Naive B cell (primary cell): ENCODE measurements at regions not wholly inside any gene's neighbourhood (a gene's known extent, or its start where the extent isn't known, plus 50 kb on each side); places are given as distances from the start of the nearest gene placed in this dataset.

Experiments
- ATAC-seq, 2 donors: fragments of 150-1000 bp; cut with Tn5 transposase; 2 replicates each; pipeline ENCODE4 v1.10.0; 2021; ENCODE audit warnings: low read depth in 2 of 2, mild to moderate bottlenecking in 2 of 2, moderate library complexity in 2 of 2
- DNase-seq: peaks from one replicate; pipeline ENCODE4 v3.0.0; 2022
- H3K27ac Mint-ChIP-seq, 6 donors: one replicate each; pipeline ENCODE4 v1.8.0; 2020 to 2022; ENCODE audit warnings: mild to moderate bottlenecking in 6 of 6, mixed read lengths in 6 of 6, moderate library complexity in 5 of 6, inconsistent platforms in 2 of 6
- H3K27me3 Mint-ChIP-seq, 3 donors: one replicate each; pipeline ENCODE4 v1.8.0; 2021 to 2022; ENCODE audit warnings: mixed read lengths in 3 of 3, mild to moderate bottlenecking in 1 of 3
- H3K36me3 Mint-ChIP-seq, 2 donors: one replicate each; pipeline ENCODE4 v1.8.0; 2020 to 2022; ENCODE audit warnings: mixed read lengths in 2 of 2, inconsistent platforms in 1 of 2, mild to moderate bottlenecking in 1 of 2
- H3K4me1 Mint-ChIP-seq, 3 donors: one replicate each; pipeline ENCODE4 v1.8.0; 2020 to 2022; ENCODE audit warnings: mixed read lengths in 3 of 3, inconsistent platforms in 1 of 3, mild to moderate bottlenecking in 1 of 3, moderate library complexity in 1 of 3
- H3K4me3 Mint-ChIP-seq, 8 donors: one replicate each; pipeline ENCODE4 v1.8.0; 2020 to 2022; ENCODE audit warnings: mild to moderate bottlenecking in 8 of 8, mixed read lengths in 8 of 8, moderate library complexity in 8 of 8, inconsistent platforms in 2 of 8
- H3K9me3 Mint-ChIP-seq, 7 donors: one replicate each; pipeline ENCODE4 v1.8.0; 2020 to 2022; ENCODE audit warnings: mixed read lengths in 7 of 7, mild to moderate bottlenecking in 5 of 7, inconsistent platforms in 2 of 7, moderate library complexity in 1 of 7

DNA sequence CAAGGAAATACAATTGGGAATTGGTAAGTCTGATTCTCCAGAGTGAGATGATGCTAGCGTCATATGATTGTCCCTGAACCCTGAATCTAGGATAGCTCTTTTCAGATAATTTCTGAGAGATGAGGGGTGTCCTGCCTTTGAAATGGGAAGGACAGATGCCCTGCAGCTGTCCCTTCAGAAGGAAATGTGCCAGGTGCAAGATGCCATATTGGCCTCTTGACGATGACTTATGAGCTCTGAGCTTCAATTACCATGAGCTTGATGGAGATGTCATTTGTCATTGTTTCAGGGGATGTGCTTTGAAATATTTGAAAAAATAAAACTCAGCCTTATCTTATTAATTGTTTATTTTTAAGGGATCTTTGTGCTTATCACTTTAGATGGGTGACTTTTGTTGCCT is 185.1 kb downstream of the DACT1 start:
- H3K9me3 Mint-ChIP-seq, result peaks cover 1 to 14% (median 6%) of the 10 kb centered on the region in 7 donors
- no peaks in the 10 kb centered on the region for H3K27me3 Mint-ChIP-seq
- DNase-seq (no peak), ATAC-seq (no peak)
- H3K27ac Mint-ChIP-seq, result no peak overlapping the region
- H3K4me3 Mint-ChIP-seq, result no peak overlapping the region
- H3K36me3 Mint-ChIP-seq, result no peaks in the 10 kb centered on the region
- no peaks in the 10 kb centered on the region for H3K4me1 Mint-ChIP-seq

DNA sequence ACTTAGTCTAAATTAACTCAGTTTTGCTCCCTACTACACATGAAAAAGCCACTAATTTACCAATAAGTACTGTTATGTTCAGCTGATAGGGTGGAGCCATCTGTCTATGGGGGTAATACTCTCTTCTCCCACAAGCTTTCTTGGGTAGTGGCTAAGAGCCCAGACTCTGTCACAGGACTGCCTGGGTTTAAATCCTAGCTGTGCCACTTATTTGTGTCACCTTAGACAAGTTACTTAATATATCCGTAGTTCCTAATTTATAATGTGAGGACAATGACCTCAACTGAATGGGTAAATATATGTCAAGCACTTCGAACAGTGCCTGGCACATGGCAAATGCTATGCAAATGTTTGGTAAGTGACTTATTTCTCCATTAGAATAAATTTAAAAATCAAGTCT is 185.6 kb downstream of the DACT1 start:
- ATAC-seq, result no peak
- DNase-seq, result no peak
- Mint-ChIP-seq H3K4me3 (no peak overlapping the region), H3K4me1 (no peaks in the 10 kb centered on the region), H3K36me3 (no peaks in the 10 kb centered on the region), H3K9me3 (peaks cover 1 to 14% (median 6%) of the 10 kb centered on the region in 7 donors), H3K27ac (no peak overlapping the region), H3K27me3 (no peaks in the 10 kb centered on the region)

DNA sequence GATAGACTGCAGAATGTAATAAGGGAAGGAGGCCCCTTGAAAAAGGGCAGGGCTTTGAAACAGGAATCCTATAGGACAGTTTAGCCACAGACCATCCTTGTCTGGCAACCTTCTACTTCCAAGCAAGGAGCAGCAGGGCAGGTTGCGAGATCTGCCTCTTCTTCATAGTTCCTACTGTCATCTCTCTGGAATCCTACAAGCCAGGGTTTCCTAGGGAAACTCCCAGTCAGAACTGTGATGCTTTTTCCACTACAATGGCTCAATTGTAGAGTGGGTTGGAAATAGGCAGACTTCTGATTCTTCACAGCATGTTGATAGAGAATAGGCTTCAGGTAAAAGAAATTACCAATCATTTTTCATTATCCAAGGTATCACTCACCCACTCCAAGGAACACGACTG is 186.3 kb downstream of the DACT1 start:
- H3K27me3 Mint-ChIP-seq, result no peaks in the 10 kb centered on the region
- no peaks in the 10 kb centered on the region for H3K36me3 Mint-ChIP-seq
- DNase-seq (no peak), ATAC-seq (no peak)
- no peak overlapping the region for H3K27ac Mint-ChIP-seq
- H3K9me3 Mint-ChIP-seq, result peaks cover 1 to 14% (median 6%) of the 10 kb centered on the region in 7 donors
- no peak overlapping the region for H3K4me3 Mint-ChIP-seq
- H3K4me1 Mint-ChIP-seq, result no peaks in the 10 kb centered on the region

DNA sequence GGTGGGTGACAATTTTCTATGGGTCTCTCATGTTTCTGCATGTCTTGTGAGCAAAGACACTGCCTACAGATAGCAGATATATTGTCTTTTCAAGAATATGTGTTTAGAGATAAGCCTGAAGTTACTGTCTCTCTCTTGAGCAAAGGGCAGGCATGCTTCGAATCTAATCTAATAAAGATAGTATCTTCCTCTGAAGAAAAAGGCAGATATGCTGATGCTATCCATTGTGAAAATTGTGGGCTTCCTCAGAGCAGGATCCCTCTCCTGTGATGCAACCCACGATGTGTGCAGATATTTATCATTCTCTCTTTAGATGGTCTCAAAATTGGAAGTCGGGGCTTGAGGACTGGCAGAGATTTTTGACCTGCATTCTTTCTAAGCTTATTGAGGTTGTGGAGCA is 187.0 kb downstream of the DACT1 start:
- DNase-seq, result no peak
- Mint-ChIP-seq H3K4me3 (no peak overlapping the region), H3K27ac (no peak overlapping the region), H3K27me3 (no peaks in the 10 kb centered on the region), H3K4me1 (no peaks in the 10 kb centered on the region), H3K9me3 (peaks cover 1 to 14% (median 6%) of the 10 kb centered on the region in 7 donors), H3K36me3 (no peaks in the 10 kb centered on the region)
- ATAC-seq, result no peak

DNA sequence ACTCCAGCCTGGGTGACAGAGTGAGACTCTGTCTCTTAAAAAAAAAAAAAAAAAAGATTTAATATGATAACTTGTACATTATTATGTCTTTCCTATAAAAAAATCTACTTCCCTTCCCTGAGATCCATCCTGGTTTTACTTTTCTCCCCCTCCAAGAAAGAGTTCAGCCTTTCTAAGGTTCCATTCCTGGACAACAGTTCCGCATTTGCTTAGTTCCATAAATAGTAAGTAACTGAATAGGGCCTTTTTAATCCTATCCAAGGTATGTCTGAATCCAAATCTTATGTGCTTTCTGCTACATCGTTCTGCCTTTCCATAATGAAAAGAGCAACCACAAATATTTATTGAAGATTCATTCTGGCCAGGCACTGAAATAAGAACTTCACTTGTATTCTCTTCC is 187.8 kb downstream of the DACT1 start:
- DNase-seq (no peak), ATAC-seq (no peak)
- Mint-ChIP-seq H3K27me3 (no peaks in the 10 kb centered on the region), H3K27ac (no peak overlapping the region), H3K4me1 (no peaks in the 10 kb centered on the region), H3K9me3 (peaks cover 1 to 14% (median 6%) of the 10 kb centered on the region in 7 donors), H3K36me3 (no peaks in the 10 kb centered on the region), H3K4me3 (no peak overlapping the region)

DNA sequence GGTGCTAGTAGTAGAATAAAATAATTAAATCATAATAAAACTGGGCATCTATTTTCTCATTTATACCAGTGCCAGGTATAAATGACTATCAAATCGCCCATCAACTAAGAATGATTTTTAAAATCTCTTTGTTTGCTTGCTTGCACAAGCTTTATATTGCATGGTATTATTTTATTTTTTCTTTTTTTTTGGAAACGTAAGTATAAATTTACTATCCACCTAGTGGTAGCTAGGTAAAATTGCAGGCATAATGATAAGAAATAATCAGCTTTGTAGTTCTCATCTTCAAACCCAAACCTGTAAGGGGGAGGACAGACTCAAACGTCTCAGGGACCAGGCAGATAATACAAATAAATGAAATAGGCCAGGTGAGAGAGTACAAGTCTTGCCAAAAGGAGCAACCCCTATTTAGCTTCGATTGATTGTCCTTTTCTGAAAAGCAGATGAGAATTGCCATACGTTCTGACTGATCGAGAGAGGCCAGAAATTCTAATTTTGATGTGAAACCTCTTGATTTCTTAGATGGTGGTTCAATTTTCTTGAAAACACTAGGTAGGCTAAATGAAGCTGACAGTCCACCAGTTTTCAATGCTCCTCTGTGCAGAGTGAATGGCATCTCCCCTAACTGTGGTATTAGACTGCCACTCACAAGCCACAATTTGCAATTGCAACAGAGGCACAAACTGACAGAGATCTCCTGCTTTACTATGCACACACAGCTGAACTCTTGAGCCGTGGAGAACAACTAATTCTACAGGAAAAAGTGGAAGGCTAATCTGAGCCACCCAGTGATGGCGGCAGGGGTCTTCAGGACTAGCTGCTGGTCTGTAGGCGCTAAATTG is 189.3 kb downstream of the DACT1 start:
- Mint-ChIP-seq H3K4me3 (no peak overlapping the region), H3K9me3 (peaks cover 1 to 14% (median 6%) of the 10 kb centered on the region in 7 donors), H3K4me1 (no peaks in the 10 kb centered on the region), H3K27me3 (no peaks in the 10 kb centered on the region), H3K27ac (no peak overlapping the region), H3K36me3 (no peaks in the 10 kb centered on the region)
- DNase-seq, result no peak
- ATAC-seq, result no peak

DNA sequence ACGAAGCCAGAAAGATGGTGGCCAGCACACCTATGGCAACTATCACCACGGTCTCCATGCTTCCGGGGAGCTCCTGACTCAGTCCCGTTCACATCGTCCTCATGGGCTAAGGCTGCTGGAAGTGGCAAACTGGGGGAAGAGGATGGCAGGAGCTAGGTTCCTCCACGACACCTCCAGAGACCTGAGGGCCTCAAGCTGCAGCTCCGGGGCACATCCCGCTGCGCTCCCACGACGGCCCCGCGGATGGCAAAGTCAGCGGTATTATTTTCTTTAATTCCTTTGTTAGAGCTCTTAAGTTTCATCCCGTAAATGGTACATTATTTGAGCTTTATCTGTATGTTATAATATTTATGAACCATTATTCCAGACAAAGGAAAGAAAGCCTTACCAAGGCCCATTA is 190.5 kb downstream of the DACT1 start:
- H3K4me3 Mint-ChIP-seq, result no peak overlapping the region
- no peaks in the 10 kb centered on the region for H3K4me1 Mint-ChIP-seq
- H3K36me3 Mint-ChIP-seq, result no peaks in the 10 kb centered on the region
- no peaks in the 10 kb centered on the region for H3K27me3 Mint-ChIP-seq
- ATAC-seq (no peak), DNase-seq (no peak)
- peaks cover 1 to 19% (median 6%) of the 10 kb centered on the region in 7 donors for H3K9me3 Mint-ChIP-seq
- no peak overlapping the region for H3K27ac Mint-ChIP-seq

DNA sequence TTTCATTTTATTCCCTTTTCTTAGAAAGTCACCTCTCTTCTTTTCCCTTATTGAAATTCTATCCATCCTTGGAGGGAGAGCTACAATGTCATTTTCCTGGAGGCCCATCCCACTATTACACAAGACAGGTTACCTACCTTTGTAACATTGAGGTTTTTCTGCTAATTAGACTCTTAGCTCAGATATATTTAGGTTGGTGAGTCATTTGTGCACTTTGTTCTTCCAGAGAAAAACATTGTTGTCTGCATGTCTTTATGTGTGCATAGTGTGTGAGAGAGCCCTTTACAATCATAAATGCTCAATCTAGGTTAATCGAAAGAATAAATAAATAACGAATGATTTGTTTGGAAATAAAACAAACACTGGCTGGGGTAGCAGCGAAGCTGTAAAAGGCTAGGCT is 191.8 kb downstream of the DACT1 start:
- H3K27me3 Mint-ChIP-seq, result no peaks in the 10 kb centered on the region
- H3K27ac Mint-ChIP-seq, result no peak overlapping the region
- no peak for DNase-seq

DNA sequence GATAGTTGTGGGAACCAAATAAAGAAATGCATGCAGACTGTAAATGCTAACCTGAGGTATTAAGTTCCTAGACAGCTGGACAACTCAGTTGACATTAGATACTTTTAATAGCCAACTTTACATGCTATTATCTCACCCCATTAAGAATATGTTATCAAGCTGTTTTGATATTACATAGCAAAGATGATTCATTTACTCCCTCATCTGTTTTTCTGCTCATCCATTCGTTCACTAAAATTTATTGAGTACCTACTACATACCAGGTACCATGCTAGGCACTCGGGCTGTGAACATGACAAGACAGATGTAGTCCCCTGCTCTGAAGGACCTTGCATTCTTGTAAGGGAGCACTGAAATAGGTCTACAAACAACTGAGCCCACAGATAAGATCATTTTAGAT is 192.4 kb downstream of the DACT1 start:
- Mint-ChIP-seq H3K27ac (no peak overlapping the region), H3K36me3 (no peaks in the 10 kb centered on the region), H3K4me1 (no peaks in the 10 kb centered on the region), H3K9me3 (peaks cover 1 to 23% (median 6%) of the 10 kb centered on the region in 7 donors), H3K27me3 (no peaks in the 10 kb centered on the region), H3K4me3 (no peak overlapping the region)
- ATAC-seq (no peak), DNase-seq (no peak)

More for the DNA sequence above, 191.8 kb downstream of the DACT1 start:
- no peaks in the 10 kb centered on the region for H3K36me3 Mint-ChIP-seq
- no peak for ATAC-seq
- H3K4me3 Mint-ChIP-seq, result no peak overlapping the region
- peaks cover 1 to 19% (median 6%) of the 10 kb centered on the region in 7 donors for H3K9me3 Mint-ChIP-seq
- H3K4me1 Mint-ChIP-seq, result no peaks in the 10 kb centered on the region

DNA sequence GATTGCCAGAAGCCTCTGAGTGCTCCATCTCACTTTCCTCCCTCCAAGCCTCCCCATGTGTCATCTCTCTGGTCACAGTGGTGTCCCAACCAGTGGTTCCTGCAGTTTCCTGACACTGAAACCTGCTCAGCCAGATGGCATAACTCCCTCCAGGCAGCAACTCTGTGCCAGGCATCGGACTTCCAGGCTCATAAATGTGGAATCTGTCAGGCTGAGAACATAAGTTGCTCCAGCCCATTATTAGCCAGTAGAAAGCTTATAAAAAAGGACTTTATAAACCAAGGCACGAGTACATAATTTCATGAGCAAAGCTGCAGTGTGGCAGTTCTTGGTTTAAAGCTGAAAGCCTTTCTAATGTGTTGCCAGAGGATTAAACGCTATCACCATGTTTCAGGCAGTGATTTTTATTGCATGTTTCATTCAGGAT is 194.3 kb downstream of the DACT1 start:
- ATAC-seq, result no peak
- H3K27me3 Mint-ChIP-seq, result no peaks in the 10 kb centered on the region
- no peaks in the 10 kb centered on the region for H3K4me1 Mint-ChIP-seq
- H3K9me3 Mint-ChIP-seq, result peaks cover 0 to 20% (median 1%) of the 10 kb centered on the region in 7 donors
- DNase-seq, result no peak
- no peaks in the 10 kb centered on the region for H3K36me3 Mint-ChIP-seq
- H3K27ac Mint-ChIP-seq, result no peak overlapping the region
- peak overlapping the region in 1 of 8 donors; percentile 37 for H3K4me3 Mint-ChIP-seq

DNA sequence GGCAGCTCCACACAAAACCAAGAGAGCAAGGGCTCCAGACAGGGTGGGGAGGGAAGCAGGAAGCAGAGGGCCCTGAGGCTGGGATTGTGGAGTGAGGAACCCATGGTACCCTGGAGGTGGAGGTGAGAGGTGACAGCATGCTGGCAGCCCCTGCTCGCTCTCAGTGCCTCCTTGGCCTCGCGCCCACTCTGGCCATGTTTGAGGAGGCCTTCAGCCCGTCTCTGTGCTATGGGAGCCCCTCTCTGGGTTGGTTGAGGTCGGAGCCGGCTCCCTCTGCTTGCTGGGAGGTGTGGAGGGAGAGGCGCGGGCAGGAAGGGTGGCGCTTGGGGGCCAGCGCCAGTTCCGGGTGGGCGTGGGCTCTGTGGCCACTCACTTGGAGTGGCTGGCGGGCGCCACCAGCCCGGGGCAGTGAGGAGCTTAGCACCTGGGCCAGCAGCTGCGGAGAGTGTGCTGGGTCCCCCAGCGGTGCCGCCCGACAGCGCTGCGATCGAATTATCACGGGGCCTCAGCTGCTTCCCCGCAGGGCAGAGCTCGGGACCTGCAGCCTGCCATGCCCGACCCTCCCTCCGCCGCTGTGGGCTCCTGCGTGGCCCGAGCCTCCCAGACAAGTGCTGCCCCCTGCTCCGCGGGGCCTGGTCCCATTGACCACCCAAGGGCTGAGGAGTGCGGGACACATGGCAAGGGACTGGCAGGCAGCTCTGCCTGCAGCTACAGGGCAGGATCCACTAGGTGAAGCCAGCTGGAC is 196.0 kb downstream of the DACT1 start:
- no peaks in the 10 kb centered on the region for H3K4me1 Mint-ChIP-seq
- H3K27me3 Mint-ChIP-seq, result no peaks in the 10 kb centered on the region
- DNase-seq (no peak), ATAC-seq (no peak)
- H3K36me3 Mint-ChIP-seq, result no peaks in the 10 kb centered on the region
- no peak overlapping the region for H3K27ac Mint-ChIP-seq
- H3K4me3 Mint-ChIP-seq, result no peak overlapping the region
- peaks cover 0 to 16% (median 0%) of the 10 kb centered on the region in 7 donors for H3K9me3 Mint-ChIP-seq

DNA sequence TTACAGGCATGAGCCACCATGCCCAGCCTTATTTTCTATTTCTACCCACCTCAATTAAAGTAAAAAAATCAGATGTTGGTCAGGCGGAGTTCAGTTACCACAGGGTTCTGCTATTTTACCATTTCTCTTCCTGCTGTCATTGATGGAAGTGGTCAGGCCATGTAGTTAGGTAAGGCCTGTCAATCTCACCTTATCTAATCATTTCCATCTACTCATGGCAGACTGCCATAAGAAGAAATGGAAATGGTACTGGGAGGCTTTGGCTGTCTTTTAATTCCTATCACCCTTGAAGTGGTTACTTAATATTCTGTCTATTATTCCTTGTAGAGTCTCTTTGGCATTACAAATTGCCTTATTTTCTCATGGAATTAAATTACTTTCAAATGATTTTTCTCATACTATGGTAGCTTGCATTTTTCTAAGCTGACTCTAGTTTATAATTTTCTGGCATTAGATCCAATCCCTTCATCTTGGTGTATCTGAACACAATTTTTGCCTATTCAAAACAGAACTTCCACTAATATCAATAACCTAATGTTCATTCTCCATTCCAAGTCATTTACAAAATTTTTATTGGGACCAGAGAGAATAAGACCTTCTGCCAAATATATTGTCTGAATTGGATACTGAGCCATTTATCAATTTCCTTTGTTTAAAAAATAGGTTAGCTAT is 198.7 kb downstream of the DACT1 start:
- Mint-ChIP-seq H3K4me3 (no peak overlapping the region), H3K4me1 (no peaks in the 10 kb centered on the region), H3K27ac (peak overlapping the region in 1 of 6 donors; percentile 39), H3K9me3 (peaks cover 0 to 16% (median 0%) of the 10 kb centered on the region in 7 donors), H3K36me3 (no peaks in the 10 kb centered on the region), H3K27me3 (no peaks in the 10 kb centered on the region)
- no peak for ATAC-seq
- DNase-seq, result no peak

DNA sequence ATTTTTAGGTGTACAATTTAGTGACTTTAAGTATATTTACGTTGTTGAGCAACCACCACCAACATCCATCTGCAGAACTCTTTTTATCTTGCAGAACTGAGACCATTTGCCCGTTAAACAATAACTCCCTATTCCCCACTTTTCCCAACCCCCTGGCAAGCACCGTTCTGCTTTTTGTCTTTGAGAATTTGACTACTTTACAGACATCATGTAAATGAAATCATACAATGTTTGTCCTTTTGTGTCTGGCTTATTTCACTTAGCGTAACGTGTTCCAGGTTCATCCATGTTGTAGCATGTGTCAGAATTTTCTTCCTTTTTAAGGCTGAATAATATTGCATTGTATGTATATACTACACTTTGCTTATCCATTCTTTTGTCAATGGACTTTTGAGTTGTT is 201.5 kb downstream of the DACT1 start:
- peaks cover 0 to 8% (median 0%) of the 10 kb centered on the region in 7 donors for H3K9me3 Mint-ChIP-seq
- H3K36me3 Mint-ChIP-seq, result no peaks in the 10 kb centered on the region
- H3K27ac Mint-ChIP-seq, result no peak overlapping the region
- no peak overlapping the region for H3K4me3 Mint-ChIP-seq
- DNase-seq (no peak), ATAC-seq (no peak)
- no peaks in the 10 kb centered on the region for H3K27me3 Mint-ChIP-seq
- H3K4me1 Mint-ChIP-seq, result no peaks in the 10 kb centered on the region

DNA sequence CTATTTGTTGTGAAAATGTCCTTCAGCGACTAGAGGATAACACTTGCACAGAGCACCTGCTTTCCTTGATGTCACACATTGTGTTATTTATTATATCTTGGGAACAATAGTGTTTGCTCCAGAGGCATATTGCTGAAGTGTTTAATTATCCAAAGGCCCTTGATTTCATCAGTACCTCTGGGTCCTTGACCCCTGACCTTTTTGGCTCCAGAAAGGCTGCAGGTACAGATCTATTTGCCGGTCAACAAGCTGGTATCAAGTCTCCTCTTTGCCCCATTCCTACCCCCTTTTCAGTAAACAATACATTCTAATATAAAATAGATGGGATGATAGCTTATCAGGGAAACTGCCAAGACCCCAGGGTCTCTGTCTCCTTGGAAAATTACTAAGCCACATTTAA is 206.8 kb downstream of the DACT1 start:
- no peak for DNase-seq
- H3K36me3 Mint-ChIP-seq, result no peaks in the 10 kb centered on the region
- ATAC-seq, result no peak
- no peak overlapping the region for H3K27ac Mint-ChIP-seq
- no peaks in the 10 kb centered on the region for H3K27me3 Mint-ChIP-seq
- no peaks in the 10 kb centered on the region for H3K9me3 Mint-ChIP-seq
- no peaks in the 10 kb centered on the region for H3K4me1 Mint-ChIP-seq
- H3K4me3 Mint-ChIP-seq, result no peak overlapping the region
